ENCODE measurements at regions not wholly inside any gene's neighbourhood (a gene's known extent, or its start where the extent isn't known, plus 50 kb on each side); places are given as distances from the start of the nearest gene placed in this dataset.

- H3K4me3 ChIP-seq (ENCODE audit: low read length), result no peak overlapping the region
- no peak overlapping the region for H3K4me2 ChIP-seq (ENCODE audit: low read length)
- H3K9me3 ChIP-seq (ENCODE audit: low read length), result no peaks in the 10 kb centered on the region
- H3K4me1 ChIP-seq (ENCODE audit: insufficient read depth, low read length), result no peaks in the 10 kb centered on the region
- H3K9ac ChIP-seq (ENCODE audit: low read length), result no peak overlapping the region
- H3F3A ChIP-seq (ENCODE audit: low read length, unreplicated experiment), result no peaks in the 10 kb centered on the region
- DNase-seq (no peak), ATAC-seq (no peak)
- H3K27ac ChIP-seq (ENCODE audit: low read length), result no peak overlapping the region
- peaks cover 56% of the 10 kb centered on the region for H3K27me3 ChIP-seq (ENCODE audit: low read length)
- no peak overlapping the region for H2AFZ ChIP-seq (ENCODE audit: low read length)
- no peaks in the 10 kb centered on the region for H3K9me2 ChIP-seq (replicated peaks; ENCODE audit: low read length)
- TF ChIP-seq EZH2 (IDR thresholded peaks at IDR 0.05; ENCODE audit: low read length, unreplicated experiment) (no peak), EZH2phosphoT487 (IDR thresholded peaks at IDR 0.05; ENCODE audit: borderline replicate concordance, low read length) (no peak), CTCF (conservative IDR thresholded peaks at IDR 0.05; ENCODE audit: low read depth, low read length) (no peak)
- H4K20me1 ChIP-seq (ENCODE audit: low read length), result no peaks in the 10 kb centered on the region
- ChIA-PET CTCF (no interaction called here), POLR2A (ENCODE audit: unreplicated experiment) (no interaction called here)
- intact Hi-C loops (cut with micrococcal nuclease), result no loop called here
- no TSS peak for BruUV-seq (replicated peaks)
- H3K79me2 ChIP-seq (ENCODE audit: low read length), result no peaks in the 10 kb centered on the region
- H3K36me3 ChIP-seq (ENCODE audit: low read depth, low read length), result no peaks in the 10 kb centered on the region
These were observed 138.4 kb upstream of the G2E3 start for GRCh38 chr14:30420515-30420914.

- ChIA-PET CTCF (no interaction called here), POLR2A (ENCODE audit: unreplicated experiment) (no interaction called here)
- Histone ChIP-seq H3K4me1 (ENCODE audit: insufficient read depth, low read length) (no peaks in the 10 kb centered on the region), H3K27me3 (ENCODE audit: low read length) (peaks cover 52% of the 10 kb centered on the region), H2AFZ (ENCODE audit: low read length) (no peak overlapping the region), H3K36me3 (ENCODE audit: low read depth, low read length) (no peaks in the 10 kb centered on the region), H3K9ac (ENCODE audit: low read length) (no peak overlapping the region), H3K9me3 (ENCODE audit: low read length) (no peaks in the 10 kb centered on the region), H3K27ac (ENCODE audit: low read length) (no peak overlapping the region), H3K9me2 (replicated peaks; ENCODE audit: low read length) (no peaks in the 10 kb centered on the region), H4K20me1 (ENCODE audit: low read length) (no peaks in the 10 kb centered on the region), H3F3A (ENCODE audit: low read length, unreplicated experiment) (no peaks in the 10 kb centered on the region), H3K4me3 (ENCODE audit: low read length) (no peak overlapping the region), H3K4me2 (ENCODE audit: low read length) (no peak overlapping the region), H3K79me2 (ENCODE audit: low read length) (no peaks in the 10 kb centered on the region)
- DNase-seq (no peak), ATAC-seq (no peak)
- intact Hi-C loops (cut with micrococcal nuclease), result no loop called here
- TF ChIP-seq EZH2phosphoT487 (IDR thresholded peaks at IDR 0.05; ENCODE audit: borderline replicate concordance, low read length) (no peak), EZH2 (IDR thresholded peaks at IDR 0.05; ENCODE audit: low read length, unreplicated experiment) (no peak), CTCF (conservative IDR thresholded peaks at IDR 0.05; ENCODE audit: low read depth, low read length) (no peak)
- BruUV-seq (replicated peaks), result no TSS peak
These were observed 132.5 kb upstream of the G2E3 start for GRCh38 chr14:30426463-30426862.

- intact Hi-C loops (cut with micrococcal nuclease), result no loop called here
- ChIA-PET CTCF (no interaction called here), POLR2A (ENCODE audit: unreplicated experiment) (no interaction called here)
- Histone ChIP-seq H2AFZ (ENCODE audit: low read length) (no peak overlapping the region), H3F3A (ENCODE audit: low read length, unreplicated experiment) (no peaks in the 10 kb centered on the region), H3K9me2 (replicated peaks; ENCODE audit: low read length) (no peaks in the 10 kb centered on the region), H3K4me1 (ENCODE audit: insufficient read depth, low read length) (no peaks in the 10 kb centered on the region), H3K9me3 (ENCODE audit: low read length) (no peaks in the 10 kb centered on the region), H4K20me1 (ENCODE audit: low read length) (no peaks in the 10 kb centered on the region), H3K4me2 (ENCODE audit: low read length) (no peak overlapping the region), H3K27me3 (ENCODE audit: low read length) (peaks cover 48% of the 10 kb centered on the region), H3K79me2 (ENCODE audit: low read length) (no peaks in the 10 kb centered on the region), H3K27ac (ENCODE audit: low read length) (no peak overlapping the region), H3K4me3 (ENCODE audit: low read length) (no peak overlapping the region), H3K36me3 (ENCODE audit: low read depth, low read length) (no peaks in the 10 kb centered on the region), H3K9ac (ENCODE audit: low read length) (no peak overlapping the region)
- no peak for DNase-seq
- TF ChIP-seq EZH2 (IDR thresholded peaks at IDR 0.05; ENCODE audit: low read length, unreplicated experiment), result no peak
- ATAC-seq, result no peak
- no TSS peak for BruUV-seq (replicated peaks)
These were observed 131.6 kb upstream of the G2E3 start for GRCh38 chr14:30427401-30427800.
